ENCODE measurements at regions not wholly inside any gene's neighbourhood (a gene's known extent, or its start where the extent isn't known, plus 50 kb on each side); places are given as distances from the start of the nearest gene placed in this dataset.
"Not testable (repeated sequence)": the region's sequence is repeated elsewhere in the genome, so short reads cannot be mapped to it uniquely, and the experiment has no call there.

DNA sequence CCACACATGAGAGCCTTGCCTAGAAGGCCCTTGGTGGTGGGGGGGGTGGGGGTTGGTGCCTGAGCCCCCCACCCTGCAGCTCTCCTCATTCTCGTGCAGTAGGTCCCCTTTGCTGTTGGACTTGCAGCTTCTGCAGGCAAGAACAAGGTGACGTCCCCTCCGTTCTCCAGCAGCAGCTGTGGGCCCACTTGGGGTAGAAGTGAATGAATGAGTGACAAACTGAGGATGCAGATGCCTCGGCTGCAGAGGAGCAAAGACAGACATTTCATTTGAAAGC, 88.6 kb upstream of the CTDP1 start:
- H3K27me3 ChIP-seq (ENCODE audit: control insufficient read depth in 1 of 2, insufficient read depth in 2 of 2, low read length in 2 of 2): peaks cover 0 to 2% of the 10 kb centered on the region in 2 experiments
- no peaks in the 10 kb centered on the region for H3K4me1 ChIP-seq (ENCODE audit: insufficient read depth, low read length)
- ChIA-PET POLR2A (no interaction called here), CTCF (no interaction called here)
- DNase-seq: no peak
- Mint-ChIP-seq H3K4me3 (no peak overlapping the region), H3K27me3 (peaks cover 16% of the 10 kb centered on the region), H3K36me3 (ENCODE audit: low read depth) (no peaks in the 10 kb centered on the region), H3K4me1 (ENCODE audit: low read depth) (no peaks in the 10 kb centered on the region), H3K27ac (no peak overlapping the region), H3K9me3 (no peaks in the 10 kb centered on the region)
- TF ChIP-seq, protein P1, sequence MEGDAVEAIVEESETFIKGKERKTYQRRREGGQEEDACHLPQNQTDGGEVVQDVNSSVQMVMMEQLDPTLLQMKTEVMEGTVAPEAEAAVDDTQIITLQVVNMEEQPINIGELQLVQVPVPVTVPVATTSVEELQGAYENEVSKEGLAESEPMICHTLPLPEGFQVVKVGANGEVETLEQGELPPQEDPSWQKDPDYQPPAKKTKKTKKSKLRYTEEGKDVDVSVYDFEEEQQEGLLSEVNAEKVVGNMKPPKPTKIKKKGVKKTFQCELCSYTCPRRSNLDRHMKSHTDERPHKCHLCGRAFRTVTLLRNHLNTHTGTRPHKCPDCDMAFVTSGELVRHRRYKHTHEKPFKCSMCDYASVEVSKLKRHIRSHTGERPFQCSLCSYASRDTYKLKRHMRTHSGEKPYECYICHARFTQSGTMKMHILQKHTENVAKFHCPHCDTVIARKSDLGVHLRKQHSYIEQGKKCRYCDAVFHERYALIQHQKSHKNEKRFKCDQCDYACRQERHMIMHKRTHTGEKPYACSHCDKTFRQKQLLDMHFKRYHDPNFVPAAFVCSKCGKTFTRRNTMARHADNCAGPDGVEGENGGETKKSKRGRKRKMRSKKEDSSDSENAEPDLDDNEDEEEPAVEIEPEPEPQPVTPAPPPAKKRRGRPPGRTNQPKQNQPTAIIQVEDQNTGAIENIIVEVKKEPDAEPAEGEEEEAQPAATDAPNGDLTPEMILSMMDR (IDR thresholded peaks at IDR 0.05): no peak
- no peak overlapping the region for H3K4me3 ChIP-seq (ENCODE audit: low read length)
- intact Hi-C loops (cut with DNase I, micrococcal nuclease): no loop called here
- H3K36me3 ChIP-seq (ENCODE audit: insufficient read depth, low read length): no peaks in the 10 kb centered on the region
- H3K9me3 ChIP-seq (ENCODE audit: control insufficient read depth in 1 of 2, insufficient read depth in 1 of 2, low read length in 2 of 2): peaks cover 0 to 3% of the 10 kb centered on the region in 2 experiments
- H3K27ac ChIP-seq (ENCODE audit: low read depth in 1 of 2, low read length in 2 of 2): no peak overlapping the region
- ATAC-seq (ENCODE audit: poor library complexity): no peak

DNA sequence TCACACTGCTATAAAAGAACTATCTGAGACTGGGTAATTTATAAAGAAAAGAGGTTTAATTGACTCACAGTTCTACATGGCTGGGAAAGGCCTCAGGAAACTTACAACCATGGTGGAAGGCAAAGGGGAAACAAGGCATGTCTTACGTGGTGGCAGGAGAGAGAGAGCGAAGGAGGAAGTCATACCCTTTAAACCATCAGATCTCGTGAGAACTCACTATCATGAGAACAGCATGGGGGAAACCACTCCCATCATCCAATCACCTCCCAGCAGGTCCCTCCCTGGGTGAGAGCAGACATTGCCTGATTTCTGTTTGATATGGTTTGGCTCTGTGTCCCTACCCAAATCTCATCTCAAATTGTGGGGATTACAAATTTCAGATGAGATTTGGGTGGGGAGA, 86.9 kb upstream of the CTDP1 start:
- H3K27ac ChIP-seq (ENCODE audit: low read depth in 1 of 2, low read length in 2 of 2); H3K4me1 Mint-ChIP-seq (ENCODE audit: low read depth); H3K9me3 ChIP-seq (ENCODE audit: control insufficient read depth in 1 of 2, insufficient read depth in 1 of 2, low read length in 2 of 2); H3K36me3 Mint-ChIP-seq (ENCODE audit: low read depth); DNase-seq; H3K36me3 ChIP-seq (ENCODE audit: insufficient read depth, low read length); H3K4me3 Mint-ChIP-seq; H3K27me3 ChIP-seq (ENCODE audit: control insufficient read depth in 1 of 2, insufficient read depth in 2 of 2, low read length in 2 of 2); CTCF ChIA-PET; POLR2A ChIA-PET; intact Hi-C loops (cut with DNase I, micrococcal nuclease); H3K27ac Mint-ChIP-seq; ATAC-seq (ENCODE audit: poor library complexity); H3K4me1 ChIP-seq (ENCODE audit: insufficient read depth, low read length); H3K4me3 ChIP-seq (ENCODE audit: low read length); H3K9me3 Mint-ChIP-seq: not testable (repeated sequence)
- H3K27me3 Mint-ChIP-seq: peaks cover 16% of the 10 kb centered on the region

DNA sequence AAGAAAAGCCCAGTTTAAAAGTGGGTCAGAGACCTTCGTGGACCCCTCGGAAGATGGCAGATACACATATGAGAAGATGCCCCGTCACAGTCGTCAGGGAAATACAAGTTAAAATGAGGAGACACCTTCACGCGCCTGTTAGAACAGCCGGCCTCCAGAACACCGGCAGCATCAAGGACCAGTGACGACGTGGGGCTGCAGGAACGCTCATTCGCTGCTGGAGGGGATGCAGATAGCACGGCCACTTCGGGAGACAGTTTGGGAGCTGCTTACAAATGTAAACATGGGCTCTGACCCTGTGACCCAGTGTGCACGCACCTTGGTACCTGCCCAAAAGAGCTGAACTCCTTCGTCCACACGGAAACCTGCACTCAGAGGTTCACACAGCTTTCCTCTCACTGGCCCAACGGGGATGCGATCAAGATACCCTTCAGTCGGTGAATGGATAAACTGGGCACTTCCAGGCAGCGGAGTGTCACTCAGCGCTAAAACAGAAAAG, 83.7 kb upstream of the CTDP1 start:
- no peak overlapping the region for H3K4me3 Mint-ChIP-seq
- Histone ChIP-seq H3K4me3 (ENCODE audit: low read length) (no peak overlapping the region), H3K27me3 (ENCODE audit: control insufficient read depth in 1 of 2, insufficient read depth in 2 of 2, low read length in 2 of 2) (no peaks in the 10 kb centered on the region), H3K27ac (ENCODE audit: low read depth in 1 of 2, low read length in 2 of 2) (no peak overlapping the region), H3K36me3 (ENCODE audit: insufficient read depth, low read length) (no peaks in the 10 kb centered on the region), H3K4me1 (ENCODE audit: insufficient read depth, low read length) (no peaks in the 10 kb centered on the region), H3K9me3 (ENCODE audit: control insufficient read depth in 1 of 2, insufficient read depth in 1 of 2, low read length in 2 of 2) (no peaks in the 10 kb centered on the region)
- CTCF ChIA-PET: no interaction called here
- DNase-seq (no peak), ATAC-seq (ENCODE audit: poor library complexity) (no peak)
- no peaks in the 10 kb centered on the region for H3K36me3 Mint-ChIP-seq (ENCODE audit: low read depth)
- H3K27ac Mint-ChIP-seq: no peak overlapping the region
- intact Hi-C loops (cut with DNase I, micrococcal nuclease): no loop called here
- no peaks in the 10 kb centered on the region for H3K9me3 Mint-ChIP-seq
- TF ChIP-seq, protein P1 (IDR thresholded peaks at IDR 0.05): no peak
- peaks cover 2% of the 10 kb centered on the region for H3K4me1 Mint-ChIP-seq (ENCODE audit: low read depth)
- POLR2A ChIA-PET: no interaction called here
- H3K27me3 Mint-ChIP-seq: peaks cover 16% of the 10 kb centered on the region

DNA sequence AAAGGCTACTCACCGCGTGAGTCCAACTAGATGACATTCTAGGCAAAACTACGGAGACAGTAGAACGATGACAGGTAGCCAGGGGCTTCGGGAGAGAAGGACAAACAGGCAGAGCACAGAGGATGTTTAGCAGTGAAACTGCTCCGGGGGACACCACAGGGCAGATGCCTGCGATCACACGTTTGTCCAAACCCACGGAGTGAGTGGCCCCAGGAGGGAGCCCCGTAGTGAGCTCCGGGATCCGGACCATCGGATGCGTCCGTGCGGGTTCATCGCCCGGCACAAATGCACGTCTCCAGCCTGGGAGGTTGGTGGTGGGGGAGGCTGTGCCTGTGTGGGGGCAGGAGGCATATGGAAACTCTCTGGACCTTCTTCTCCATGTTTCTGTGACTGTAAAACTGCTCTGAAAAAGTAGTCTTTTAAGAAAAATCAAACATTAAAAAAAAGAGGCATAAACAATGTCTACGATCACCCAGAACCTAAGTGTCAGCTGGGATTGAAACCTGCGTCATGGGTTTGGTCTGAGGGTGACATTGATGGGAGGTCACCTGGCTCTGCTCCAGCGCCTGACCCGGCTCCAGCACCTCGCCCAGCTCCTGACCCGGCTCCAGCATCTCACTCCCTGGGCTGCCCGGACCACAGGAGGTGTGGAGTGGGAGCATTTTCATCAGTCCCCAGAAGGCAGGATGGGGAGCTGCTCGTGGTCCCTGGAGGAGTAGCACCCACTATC, 83.0 kb upstream of the CTDP1 start:
- Mint-ChIP-seq H3K4me3 (no peak overlapping the region), H3K36me3 (ENCODE audit: low read depth) (no peaks in the 10 kb centered on the region), H3K4me1 (ENCODE audit: low read depth) (peaks cover 8% of the 10 kb centered on the region), H3K9me3 (no peaks in the 10 kb centered on the region), H3K27ac (no peak overlapping the region), H3K27me3 (peaks cover 16% of the 10 kb centered on the region)
- ATAC-seq (ENCODE audit: poor library complexity) (no peak), DNase-seq (no peak)
- POLR2A ChIA-PET: no interaction called here
- Histone ChIP-seq H3K27ac (ENCODE audit: low read depth in 1 of 2, low read length in 2 of 2) (no peak overlapping the region), H3K27me3 (ENCODE audit: control insufficient read depth in 1 of 2, insufficient read depth in 2 of 2, low read length in 2 of 2) (no peaks in the 10 kb centered on the region), H3K4me1 (ENCODE audit: insufficient read depth, low read length) (no peaks in the 10 kb centered on the region), H3K9me3 (ENCODE audit: control insufficient read depth in 1 of 2, insufficient read depth in 1 of 2, low read length in 2 of 2) (no peaks in the 10 kb centered on the region), H3K36me3 (ENCODE audit: insufficient read depth, low read length) (no peaks in the 10 kb centered on the region), H3K4me3 (ENCODE audit: low read length) (no peak overlapping the region)
- intact Hi-C loops (cut with DNase I, micrococcal nuclease): no loop called here
- CTCF ChIA-PET: no interaction called here
- TF ChIP-seq, protein P1 (IDR thresholded peaks at IDR 0.05): no peak
